ENCODE measurements at regions not wholly inside any gene's neighbourhood (a gene's known extent, or its start where the extent isn't known, plus 50 kb on each side); places are given as distances from the start of the nearest gene placed in this dataset.
A peak's percentile ranks its signal among the peaks of the same experiment; 100 is the strongest.

- Mint-ChIP-seq H3K9me3 (no peaks in the 10 kb centered on the region), H3K4me3 (peak overlapping the region in 1 of 10 donors; percentile 19), H3K36me3 (no peaks in the 10 kb centered on the region), H3K27me3 (peaks cover 0 to 4% (median 0%) of the 10 kb centered on the region in 5 donors), H3K27ac (peak overlapping the region in 2 of 10 donors; percentile 50 to 82), H3K4me1 (peaks cover 25 to 87% (median 58%) of the 10 kb centered on the region in 4 donors)
- ATAC-seq (no peak), DNase-seq (no peak)
- POLR2A ChIA-PET = interaction anchor here (1.1 kb wide), 1 partner anchor 8 kb away, joined by 3 read pairs; no protein-coding TSS in a partner anchor
Measured at GRCh38 chr2:8479298-8479697, 202.6 kb upstream of the ID2 start.

- no peaks in the 10 kb centered on the region for H3K9me3 Mint-ChIP-seq
- peaks cover 0 to 4% (median 0%) of the 10 kb centered on the region in 5 donors for H3K27me3 Mint-ChIP-seq
- no peak overlapping the region for H3K4me3 Mint-ChIP-seq
- POLR2A ChIA-PET = no interaction called here
- peaks cover 23 to 82% (median 49%) of the 10 kb centered on the region in 4 donors for H3K4me1 Mint-ChIP-seq
- peak overlapping the region in 4 of 10 donors; percentile 7 to 69 (median 56) for H3K27ac Mint-ChIP-seq
- H3K36me3 Mint-ChIP-seq = no peaks in the 10 kb centered on the region
- ATAC-seq (no peak), DNase-seq (no peak)
Measured at GRCh38 chr2:8480915-8481314, 200.9 kb upstream of the ID2 start.

- peak overlapping the region in 4 of 10 donors; percentile 9 to 51 (median 38) for H3K4me3 Mint-ChIP-seq
- POLR2A ChIA-PET = no interaction called here
- H3K9me3 Mint-ChIP-seq = no peaks in the 10 kb centered on the region
- ATAC-seq (peak; percentile 61 to 62), DNase-seq (peak in 3 of 10 donors; percentile 13 to 26 (median 19))
- peaks cover 20 to 82% (median 47%) of the 10 kb centered on the region in 4 donors for H3K4me1 Mint-ChIP-seq
- H3K27ac Mint-ChIP-seq = peak overlapping the region in 6 of 10 donors; percentile 13 to 75 (median 52)
- H3K27me3 Mint-ChIP-seq = peaks cover 0 to 5% (median 0%) of the 10 kb centered on the region in 5 donors
- no peaks in the 10 kb centered on the region for H3K36me3 Mint-ChIP-seq
Measured at GRCh38 chr2:8481463-8482009, 200.3 kb upstream of the ID2 start.

GRCh38 chr2:8482432-8482831, 199.4 kb upstream of the ID2 start:
- Mint-ChIP-seq H3K9me3 (no peaks in the 10 kb centered on the region), H3K4me3 (no peak overlapping the region), H3K4me1 (peaks cover 19 to 80% (median 46%) of the 10 kb centered on the region in 4 donors), H3K27ac (peak overlapping the region in 3 of 10 donors; percentile 50 to 69 (median 63)), H3K27me3 (peaks cover 0 to 7% (median 0%) of the 10 kb centered on the region in 5 donors), H3K36me3 (no peaks in the 10 kb centered on the region)
- POLR2A ChIA-PET = no interaction called here
- DNase-seq (no peak), ATAC-seq (no peak)

GRCh38 chr2:8484502-8485283, 197.2 kb upstream of the ID2 start:
- no peak for ATAC-seq
- Mint-ChIP-seq H3K4me3 (no peak overlapping the region), H3K4me1 (peaks cover 28 to 82% (median 50%) of the 10 kb centered on the region in 4 donors)

GRCh38 chr2:8485736-8486135, 196.1 kb upstream of the ID2 start:
- no peaks in the 10 kb centered on the region for H3K36me3 Mint-ChIP-seq
- ATAC-seq (no peak), DNase-seq (no peak)
- H3K4me1 Mint-ChIP-seq = peaks cover 28 to 78% (median 42%) of the 10 kb centered on the region in 4 donors
- peak overlapping the region in 1 of 10 donors; percentile 40 for H3K4me3 Mint-ChIP-seq
- POLR2A ChIA-PET = interaction anchor here (1.7 kb wide), 1 partner anchor 9 kb away, joined by 3 read pairs; no protein-coding TSS in a partner anchor
- peaks cover 0 to 4% (median 2%) of the 10 kb centered on the region in 5 donors for H3K27me3 Mint-ChIP-seq
- H3K9me3 Mint-ChIP-seq = no peaks in the 10 kb centered on the region
- peak overlapping the region in 3 of 10 donors; percentile 21 to 70 (median 58) for H3K27ac Mint-ChIP-seq

More at GRCh38 chr2:8484502-8485283, 197.2 kb upstream of the ID2 start:
- H3K36me3 Mint-ChIP-seq = no peaks in the 10 kb centered on the region
- DNase-seq = no peak
- H3K27me3 Mint-ChIP-seq = peaks cover 0 to 7% (median 2%) of the 10 kb centered on the region in 5 donors
- no peaks in the 10 kb centered on the region for H3K9me3 Mint-ChIP-seq
- POLR2A ChIA-PET = interaction anchor here (1.7 kb wide), 1 partner anchor 10 kb away, joined by 3 read pairs; no protein-coding TSS in a partner anchor
- peak overlapping the region in 2 of 10 donors; percentile 31 to 49 for H3K27ac Mint-ChIP-seq

GRCh38 chr2:8486141-8486540, 195.7 kb upstream of the ID2 start:
- H3K27ac Mint-ChIP-seq = peak overlapping the region in 5 of 10 donors; percentile 1 to 70 (median 27)
- DNase-seq (no peak), ATAC-seq (no peak)
- H3K4me3 Mint-ChIP-seq = peak overlapping the region in 3 of 10 donors; percentile 40 to 64 (median 43)
- peaks cover 28 to 74% (median 40%) of the 10 kb centered on the region in 4 donors for H3K4me1 Mint-ChIP-seq
- peaks cover 0 to 4% (median 2%) of the 10 kb centered on the region in 5 donors for H3K27me3 Mint-ChIP-seq
- H3K9me3 Mint-ChIP-seq = no peaks in the 10 kb centered on the region
- H3K36me3 Mint-ChIP-seq = no peaks in the 10 kb centered on the region
- POLR2A ChIA-PET = interaction anchor here (1.7 kb wide), 1 partner anchor 9 kb away, joined by 3 read pairs; no protein-coding TSS in a partner anchor

- ATAC-seq (no peak), DNase-seq (no peak)
- H3K4me3 Mint-ChIP-seq = peak overlapping the region; percentile 75 to 87 (median 85)
- peaks cover 0 to 4% (median 2%) of the 10 kb centered on the region in 5 donors for H3K27me3 Mint-ChIP-seq
- no peaks in the 10 kb centered on the region for H3K9me3 Mint-ChIP-seq
- H3K27ac Mint-ChIP-seq = peak overlapping the region in 9 of 10 donors; percentile 48 to 92 (median 86)
- H3K4me1 Mint-ChIP-seq = peaks cover 18 to 61% (median 26%) of the 10 kb centered on the region in 4 donors
- no peaks in the 10 kb centered on the region for H3K36me3 Mint-ChIP-seq
- POLR2A ChIA-PET = interaction anchor here (0.8 to 1.3 kb wide), 2 partner anchors 9 to 10 kb away, joined by 3 read pairs; no protein-coding TSS in a partner anchor
Measured at GRCh38 chr2:8487461-8487932, 194.4 kb upstream of the ID2 start.

- Mint-ChIP-seq H3K4me1 (peaks cover 17 to 54% (median 23%) of the 10 kb centered on the region in 4 donors), H3K36me3 (no peaks in the 10 kb centered on the region), H3K27me3 (peaks cover 0 to 4% (median 2%) of the 10 kb centered on the region in 5 donors), H3K9me3 (no peaks in the 10 kb centered on the region), H3K4me3 (peak overlapping the region; percentile 75 to 87 (median 85)), H3K27ac (peak overlapping the region; percentile 48 to 92 (median 86))
- ATAC-seq (peak; percentile 98 to 99), DNase-seq (peak in 9 of 10 donors; percentile 45 to 80 (median 65))
- POLR2A ChIA-PET = interaction anchor here (0.8 to 1.3 kb wide), 2 partner anchors 9 to 11 kb away, joined by 3 read pairs; no protein-coding TSS in a partner anchor
Measured at GRCh38 chr2:8488001-8488738, 193.7 kb upstream of the ID2 start.

GRCh38 chr2:8489221-8489620, 192.6 kb upstream of the ID2 start:
- peaks cover 17 to 48% (median 23%) of the 10 kb centered on the region in 4 donors for H3K4me1 Mint-ChIP-seq
- ATAC-seq (no peak), DNase-seq (no peak)
- no peaks in the 10 kb centered on the region for H3K9me3 Mint-ChIP-seq
- peak overlapping the region in 5 of 10 donors; percentile 81 to 87 (median 85) for H3K4me3 Mint-ChIP-seq
- H3K36me3 Mint-ChIP-seq = no peaks in the 10 kb centered on the region
- H3K27me3 Mint-ChIP-seq = peaks cover 0 to 4% (median 2%) of the 10 kb centered on the region in 5 donors
- peak overlapping the region in 6 of 10 donors; percentile 55 to 90 (median 81) for H3K27ac Mint-ChIP-seq
- POLR2A ChIA-PET = no interaction called here

- DNase-seq (no peak), ATAC-seq (no peak)
- POLR2A ChIA-PET = no interaction called here
- Mint-ChIP-seq H3K4me1 (peaks cover 17 to 44% (median 23%) of the 10 kb centered on the region in 4 donors), H3K4me3 (peak overlapping the region in 1 of 10 donors; percentile 24), H3K9me3 (no peaks in the 10 kb centered on the region), H3K27me3 (peaks cover 0 to 4% (median 2%) of the 10 kb centered on the region in 5 donors), H3K36me3 (no peaks in the 10 kb centered on the region), H3K27ac (peak overlapping the region in 2 of 10 donors; percentile 2 to 33)
Measured at GRCh38 chr2:8489751-8490150, 192.1 kb upstream of the ID2 start.
